Upper lobe of left lung (tissue), 6 donors: ENCODE measurements at regions not wholly inside any gene's neighbourhood (a gene's known extent, or its start where the extent isn't known, plus 50 kb on each side); places are given as distances from the start of the nearest gene placed in this dataset.

Source experiments
- ATAC-seq, 2 donors: fragments of 200-7000 bp; cut with Tn5 transposase; one replicate each; pipeline ENCODE4 v1.9.1; 2022; ENCODE audit warnings: mild to moderate bottlenecking in 2 of 2, moderate library complexity in 2 of 2; ENCODE audit not compliant: low FRiP score in 2 of 2
- DNase-seq, 2 donors: peaks; one replicate each; pipeline ENCODE4 v3.0.0-alpha.2; 2019 to 2020
- H3K27ac ChIP-seq, 4 donors: fragments of 200-600 bp; sonication (generic); one replicate each; pipeline ENCODE4 v1.5.1; 2016 to 2019
- H3K27me3 ChIP-seq, 4 donors: fragments of 200-600 bp; sonication (generic); one replicate each; pipeline ENCODE4 v1.5.1; 2017 to 2019
- H3K36me3 ChIP-seq, 4 donors: fragments of 200-600 bp; sonication (generic); one replicate each; pipeline ENCODE4 v1.5.1; 2016 to 2019
- H3K4me1 ChIP-seq, 4 donors: fragments of 200-600 bp; sonication (generic); one replicate each; pipeline ENCODE4 v1.5.1; 2018 to 2019
- H3K4me3 ChIP-seq, 4 donors: fragments of 200-600 bp; sonication (generic); one replicate each; pipeline ENCODE4 v1.5.1; 2017 to 2019; ENCODE audit warnings: mild to moderate bottlenecking in 2 of 4, moderate library complexity in 1 of 4
- H3K9me3 ChIP-seq, 4 donors: fragments of 200-600 bp; sonication (generic); one replicate each; pipeline ENCODE4 v1.5.1; 2018 to 2019
- EP300 ChIP-seq, 4 donors: sonication (generic); formaldehyde crosslinking; IDR thresholded peaks; one replicate each; pipeline ENCODE4 v1.5.1; 2017; ENCODE audit warnings: antibody characterized with exemption in 4 of 4, control low read depth in 2 of 4
- POLR2A ChIP-seq, 4 donors: fragments of 450-650 bp; IDR thresholded peaks; one replicate each; pipeline ENCODE4 v1.5.1; 2016 to 2017; ENCODE audit warnings: antibody characterized with exemption in 4 of 4, mild to moderate bottlenecking in 2 of 4
- POLR2AphosphoS5 ChIP-seq, 2 donors: sonication (generic); formaldehyde crosslinking; IDR thresholded peaks; one replicate each; pipeline ENCODE4 v1.5.1; 2017; ENCODE audit warnings: antibody characterized with exemption in 2 of 2
- WGBS, 2 donors: methylation state at CpG; one replicate each; pipeline ENCODE4 v1.1.5; 2017 to 2018; 5-methylcytosine and 5-hydroxymethylcytosine counted together
- TF ChIP-seq, protein P1 (sequence below), 6 experiments: fragments of 450-650 bp in 4 of 6; fragments of 200-600 bp in 2 of 6; sonication (generic) in 2 of 6; IDR thresholded peaks; one replicate each; pipeline ENCODE4 v1.5.1; 2016 to 2019; ENCODE audit warnings: antibody characterized with exemption in 6 of 6
- donor health status: DM: no; HTN: no; CAD: no; lungs with moderate emphysema.
- donor health status: DM: no; HTN: yes; CAD: no; lungs with severe emphysema.

DNA sequence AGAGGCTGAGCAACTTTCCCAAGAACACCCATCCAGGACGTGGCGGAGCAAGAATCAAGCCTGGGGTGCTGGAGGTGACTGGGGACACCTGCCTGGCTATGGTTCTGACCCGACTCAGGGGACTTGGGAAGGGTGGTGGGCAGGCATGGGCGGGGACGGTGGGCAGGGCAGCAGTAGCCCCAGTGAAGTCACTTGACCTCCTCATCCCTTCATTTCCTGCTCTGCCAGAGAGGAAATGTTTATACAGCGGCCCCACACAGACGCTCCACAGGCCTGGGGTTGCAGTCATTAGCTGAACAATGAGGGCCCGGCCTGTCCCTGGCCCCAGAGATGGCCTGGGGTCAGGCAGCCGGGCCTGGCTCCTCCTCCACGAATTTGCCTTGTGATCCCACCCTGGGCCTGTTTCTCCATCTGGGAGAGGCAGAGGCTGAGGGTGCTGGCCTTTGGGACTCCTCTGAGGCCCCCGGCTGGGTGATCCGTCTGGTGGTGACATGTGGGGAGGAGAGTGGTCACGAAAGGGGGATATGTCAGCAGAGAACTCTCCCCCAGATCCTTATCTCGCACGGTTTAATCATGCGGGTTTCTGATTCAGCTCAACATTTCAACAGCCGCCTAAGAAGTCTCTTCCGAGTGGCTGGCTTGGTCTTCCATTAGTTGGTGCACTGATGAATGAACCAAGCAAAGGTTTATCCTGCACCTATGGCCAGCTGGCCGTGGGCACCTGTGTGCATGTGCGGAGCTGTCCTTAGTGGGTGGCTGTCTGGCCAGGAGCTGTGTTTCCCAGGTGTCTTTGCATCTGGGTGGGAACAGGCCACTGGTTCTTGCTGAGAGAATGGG, 175.9 kb downstream of the IRF8 start:
- Histone ChIP-seq H3K4me1 (peaks cover 0 to 47% (median 37%) of the 10 kb centered on the region in 4 donors), H3K27ac (peak overlapping the region; percentile 47 to 84 (median 77)), H3K4me3 (no peak overlapping the region), H3K36me3 (no peaks in the 10 kb centered on the region), H3K9me3 (no peaks in the 10 kb centered on the region), H3K27me3 (no peaks in the 10 kb centered on the region)
- TF ChIP-seq POLR2A (IDR thresholded peaks at IDR 0.05) (no peak), POLR2AphosphoS5 (IDR thresholded peaks at IDR 0.05) (peak in 1 of 2 donors; percentile 62), EP300 (IDR thresholded peaks at IDR 0.05) (peak in 1 of 4 donors; percentile 30)
- TF ChIP-seq, protein P1, sequence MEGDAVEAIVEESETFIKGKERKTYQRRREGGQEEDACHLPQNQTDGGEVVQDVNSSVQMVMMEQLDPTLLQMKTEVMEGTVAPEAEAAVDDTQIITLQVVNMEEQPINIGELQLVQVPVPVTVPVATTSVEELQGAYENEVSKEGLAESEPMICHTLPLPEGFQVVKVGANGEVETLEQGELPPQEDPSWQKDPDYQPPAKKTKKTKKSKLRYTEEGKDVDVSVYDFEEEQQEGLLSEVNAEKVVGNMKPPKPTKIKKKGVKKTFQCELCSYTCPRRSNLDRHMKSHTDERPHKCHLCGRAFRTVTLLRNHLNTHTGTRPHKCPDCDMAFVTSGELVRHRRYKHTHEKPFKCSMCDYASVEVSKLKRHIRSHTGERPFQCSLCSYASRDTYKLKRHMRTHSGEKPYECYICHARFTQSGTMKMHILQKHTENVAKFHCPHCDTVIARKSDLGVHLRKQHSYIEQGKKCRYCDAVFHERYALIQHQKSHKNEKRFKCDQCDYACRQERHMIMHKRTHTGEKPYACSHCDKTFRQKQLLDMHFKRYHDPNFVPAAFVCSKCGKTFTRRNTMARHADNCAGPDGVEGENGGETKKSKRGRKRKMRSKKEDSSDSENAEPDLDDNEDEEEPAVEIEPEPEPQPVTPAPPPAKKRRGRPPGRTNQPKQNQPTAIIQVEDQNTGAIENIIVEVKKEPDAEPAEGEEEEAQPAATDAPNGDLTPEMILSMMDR (IDR thresholded peaks at IDR 0.05): no peak
- DNase-seq (no peak), ATAC-seq (no peak)
- WGBS, 2 donors: 53 to 72% methylated on average over 12 to 18 of the region's 20 CpGs

DNA sequence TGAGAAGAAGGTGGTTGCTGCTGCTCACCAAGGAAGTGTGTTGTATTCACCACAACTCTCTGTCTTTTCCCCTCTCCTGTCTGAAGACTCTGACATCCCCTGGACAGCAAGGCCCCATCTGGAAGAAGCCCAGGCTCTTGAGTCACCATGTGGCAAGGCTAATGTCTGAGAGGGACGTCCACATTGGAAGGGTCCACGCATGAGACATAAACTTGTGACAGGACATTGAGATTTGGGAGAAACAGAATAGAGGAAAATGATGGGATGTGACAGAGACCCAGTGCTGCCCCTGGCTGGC, 176.5 kb downstream of the IRF8 start:
- Histone ChIP-seq H3K4me3 (no peak overlapping the region), H3K27me3 (no peaks in the 10 kb centered on the region), H3K27ac (peak overlapping the region; percentile 47 to 84 (median 77)), H3K36me3 (no peaks in the 10 kb centered on the region), H3K4me1 (peaks cover 0 to 43% (median 32%) of the 10 kb centered on the region in 4 donors), H3K9me3 (no peaks in the 10 kb centered on the region)
- no peak for DNase-seq
- ATAC-seq: no peak
- TF ChIP-seq EP300 (IDR thresholded peaks at IDR 0.05) (no peak), POLR2A (IDR thresholded peaks at IDR 0.05) (no peak), POLR2AphosphoS5 (IDR thresholded peaks at IDR 0.05) (no peak)
- TF ChIP-seq, protein P1 (IDR thresholded peaks at IDR 0.05): no peak
- WGBS, 2 donors: 70 to 93% methylated on average over 2 of the region's 2 CpGs

DNA sequence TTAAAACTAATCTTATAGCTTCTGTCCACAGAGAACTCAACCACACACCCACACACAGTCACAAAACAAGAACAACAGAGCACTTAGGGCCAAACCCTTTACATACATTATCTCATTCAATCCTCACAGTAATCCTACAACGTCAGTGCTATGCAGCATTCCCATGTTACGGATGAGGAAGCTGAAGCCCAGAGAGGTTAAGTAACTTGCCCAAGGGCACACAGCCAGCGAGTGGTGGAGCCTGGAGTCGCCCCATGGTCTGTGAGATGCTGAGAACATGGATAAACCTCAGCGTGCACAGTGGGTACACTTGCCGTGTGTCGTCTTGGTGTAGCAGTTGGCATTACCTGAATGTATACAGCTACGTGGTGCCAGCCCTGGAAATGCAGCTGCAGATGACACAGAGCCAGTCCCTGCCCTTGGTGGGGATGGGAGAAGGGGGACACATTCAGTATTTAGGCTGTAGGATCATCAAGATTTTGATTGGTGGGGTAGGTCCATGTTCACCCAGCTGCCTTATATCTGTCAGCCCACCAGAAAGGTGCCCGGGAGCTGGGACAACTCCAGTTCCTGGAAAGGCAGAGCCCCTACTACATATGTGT, 177.0 kb downstream of the IRF8 start:
- DNase-seq: no peak

DNA sequence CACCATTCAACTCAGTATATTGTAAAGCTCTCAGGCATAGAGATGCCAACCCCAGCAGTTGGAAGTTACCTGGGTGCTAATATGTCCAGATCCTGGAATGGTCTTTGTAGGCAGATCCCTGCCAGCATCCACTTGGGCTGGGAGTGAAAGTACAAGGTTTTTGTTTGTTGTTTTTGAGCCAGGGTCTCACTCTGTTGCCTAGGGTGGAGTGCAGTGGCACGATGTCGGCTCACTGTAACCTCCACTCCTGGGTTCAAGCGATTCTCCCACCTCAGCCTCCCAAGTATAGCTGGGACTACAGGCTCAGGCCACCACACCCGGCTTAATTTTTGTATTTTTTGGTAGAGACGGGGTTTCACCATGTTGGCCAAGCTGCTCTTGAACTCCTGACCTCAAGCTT, 177.6 kb downstream of the IRF8 start:
- Histone ChIP-seq H3K36me3 (no peaks in the 10 kb centered on the region), H3K27me3 (no peaks in the 10 kb centered on the region), H3K9me3 (no peaks in the 10 kb centered on the region), H3K4me3 (no peak overlapping the region), H3K4me1 (peaks cover 0 to 32% (median 23%) of the 10 kb centered on the region in 4 donors), H3K27ac (peak overlapping the region in 2 of 4 donors; percentile 83 to 84)
- TF ChIP-seq POLR2AphosphoS5 (IDR thresholded peaks at IDR 0.05) (no peak), EP300 (IDR thresholded peaks at IDR 0.05) (no peak), POLR2A (IDR thresholded peaks at IDR 0.05) (no peak)
- TF ChIP-seq, protein P1 (IDR thresholded peaks at IDR 0.05): no peak
- ATAC-seq (no peak), DNase-seq (no peak)
- 84 to 87% methylated on average over 5 of the region's 5 CpGs for WGBS, 2 donors

More for the DNA sequence above, 177.0 kb downstream of the IRF8 start:
- ATAC-seq: no peak
- 79 to 93% methylated on average over 8 to 9 of the region's 9 CpGs for WGBS, 2 donors
- no peaks in the 10 kb centered on the region for H3K36me3 ChIP-seq
- peaks cover 0 to 38% (median 28%) of the 10 kb centered on the region in 4 donors for H3K4me1 ChIP-seq
- TF ChIP-seq EP300 (IDR thresholded peaks at IDR 0.05): no peak
- TF ChIP-seq, protein P1 (IDR thresholded peaks at IDR 0.05): no peak
- TF ChIP-seq POLR2AphosphoS5 (IDR thresholded peaks at IDR 0.05): no peak
- no peak for TF ChIP-seq POLR2A (IDR thresholded peaks at IDR 0.05)
- H3K4me3 ChIP-seq: no peak overlapping the region
- H3K9me3 ChIP-seq: no peaks in the 10 kb centered on the region
- H3K27ac ChIP-seq: peak overlapping the region; percentile 19 to 84 (median 77)
- H3K27me3 ChIP-seq: no peaks in the 10 kb centered on the region
